ENCODE measurements at regions not wholly inside any gene's neighbourhood (a gene's known extent, or its start where the extent isn't known, plus 50 kb on each side); places are given as distances from the start of the nearest gene placed in this dataset.
"Not testable (repeated sequence)": the region's sequence is repeated elsewhere in the genome, so short reads cannot be mapped to it uniquely, and the experiment has no call there.

GRCh38 chr10:9056521-9056920 lies 1002.0 kb downstream of the GATA3 start:
- TF ChIP-seq CTCF (IDR thresholded peaks at IDR 0.05), result no peak
- DNase-seq (no peak), ATAC-seq (no peak)
- Mint-ChIP-seq H3K36me3 (ENCODE audit: low read depth) (peaks cover 10% of the 10 kb centered on the region), H3K27ac (no peak overlapping the region), H3K27me3 (no peaks in the 10 kb centered on the region), H3K9me3 (peaks cover 13% of the 10 kb centered on the region), H3K4me1 (ENCODE audit: low read depth) (peaks cover 37% of the 10 kb centered on the region), H3K4me3 (no peak overlapping the region)
- ChIA-PET POLR2A (no interaction called here), CTCF (interaction anchor here (1.0 to 1.6 kb wide), 2 partner anchors 46 to 152 kb away, joined by 3 to 5 read pairs; no protein-coding TSS in a partner anchor)
- intact Hi-C loops (cut with micrococcal nuclease), result no loop called here

- CTCF ChIA-PET, result interaction anchor here (0.6 to 1.6 kb wide), 4 partner anchors 39 to 855 kb away, joined by 3 to 5 read pairs (median 3); no protein-coding TSS in a partner anchor
- H3K9me3 Mint-ChIP-seq, result peaks cover 13% of the 10 kb centered on the region
- H3K36me3 Mint-ChIP-seq (ENCODE audit: low read depth); H3K27me3 Mint-ChIP-seq; H3K27ac Mint-ChIP-seq; POLR2A ChIA-PET; H3K4me3 Mint-ChIP-seq; intact Hi-C loops (cut with micrococcal nuclease); ATAC-seq; DNase-seq: not testable (repeated sequence)
- H3K4me1 Mint-ChIP-seq (ENCODE audit: low read depth), result peaks cover 32% of the 10 kb centered on the region
Measured at GRCh38 chr10:9057293-9057692, 1002.8 kb downstream of the GATA3 start.

DNA sequence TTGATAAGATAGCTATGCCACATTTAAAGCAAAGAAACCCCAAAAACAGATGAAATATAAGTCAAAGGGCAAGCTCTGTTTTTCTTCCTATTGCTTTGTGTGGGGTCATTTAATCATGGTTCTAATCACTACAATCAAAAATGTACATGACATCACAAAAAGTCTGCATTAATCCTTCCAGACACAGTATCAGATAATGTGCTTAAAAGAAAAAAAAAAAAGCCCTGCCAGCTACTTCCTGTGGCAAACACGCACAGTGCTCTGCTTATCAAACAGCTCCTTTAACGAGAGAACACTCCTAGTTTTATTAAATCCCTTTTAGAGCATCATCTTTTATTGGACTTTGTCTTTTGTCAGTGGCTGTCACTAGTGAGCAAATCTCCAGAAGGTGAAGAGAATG lies 1005.8 kb downstream of the GATA3 start:
- TF ChIP-seq CTCF (IDR thresholded peaks at IDR 0.05), result no peak
- POLR2A ChIA-PET, result no interaction called here
- H3K4me1 Mint-ChIP-seq (ENCODE audit: low read depth), result peaks cover 24% of the 10 kb centered on the region
- H3K9me3 Mint-ChIP-seq, result peaks cover 6% of the 10 kb centered on the region
- peak overlapping the region; percentile 76 for H3K27ac Mint-ChIP-seq
- peaks cover 6% of the 10 kb centered on the region for H3K36me3 Mint-ChIP-seq (ENCODE audit: low read depth)
- H3K4me3 Mint-ChIP-seq, result no peak overlapping the region
- ATAC-seq (no peak), DNase-seq (no peak)
- no peaks in the 10 kb centered on the region for H3K27me3 Mint-ChIP-seq
- intact Hi-C loops (cut with micrococcal nuclease), result no loop called here
- CTCF ChIA-PET, result interaction anchor here (1.2 kb wide), 1 partner anchor 149 kb away, joined by 4 read pairs; no protein-coding TSS in a partner anchor

- no peak overlapping the region for H3K4me3 Mint-ChIP-seq
- ChIA-PET POLR2A (no interaction called here), CTCF (no interaction called here)
- TF ChIP-seq CTCF (IDR thresholded peaks at IDR 0.05), result no peak
- peaks cover 24% of the 10 kb centered on the region for H3K4me1 Mint-ChIP-seq (ENCODE audit: low read depth)
- no peaks in the 10 kb centered on the region for H3K36me3 Mint-ChIP-seq (ENCODE audit: low read depth)
- intact Hi-C loops (cut with micrococcal nuclease), result no loop called here
- no peak overlapping the region for H3K27ac Mint-ChIP-seq
- no peaks in the 10 kb centered on the region for H3K27me3 Mint-ChIP-seq
- DNase-seq (no peak), ATAC-seq (no peak)
- no peaks in the 10 kb centered on the region for H3K9me3 Mint-ChIP-seq
Measured at GRCh38 chr10:9061871-9062270, 1007.4 kb downstream of the GATA3 start.

GRCh38 chr10:9066152-9066551 lies 1011.7 kb downstream of the GATA3 start:
- Mint-ChIP-seq H3K4me3 (no peak overlapping the region), H3K27me3 (no peaks in the 10 kb centered on the region), H3K36me3 (ENCODE audit: low read depth) (peaks cover 7% of the 10 kb centered on the region), H3K27ac (no peak overlapping the region), H3K9me3 (peaks cover 7% of the 10 kb centered on the region), H3K4me1 (ENCODE audit: low read depth) (peaks cover 14% of the 10 kb centered on the region)
- no peak for TF ChIP-seq CTCF (IDR thresholded peaks at IDR 0.05)
- ChIA-PET POLR2A (no interaction called here), CTCF (interaction anchor here (1.1 kb wide), 1 partner anchor 143 kb away, joined by 3 read pairs; no protein-coding TSS in a partner anchor)
- DNase-seq, result no peak
- no peak for ATAC-seq
- intact Hi-C loops (cut with micrococcal nuclease), result no loop called here

GRCh38 chr10:9068003-9068402 lies 1013.5 kb downstream of the GATA3 start:
- POLR2A ChIA-PET, result no interaction called here
- no peak for ATAC-seq

More at GRCh38 chr10:9068003-9068402, 1013.5 kb downstream of the GATA3 start:
- DNase-seq, result no peak
- intact Hi-C loops (cut with micrococcal nuclease), result no loop called here
- H3K27me3 Mint-ChIP-seq, result no peaks in the 10 kb centered on the region
- peaks cover 7% of the 10 kb centered on the region for H3K36me3 Mint-ChIP-seq (ENCODE audit: low read depth)
- no peak for TF ChIP-seq CTCF (IDR thresholded peaks at IDR 0.05)
- H3K27ac Mint-ChIP-seq, result no peak overlapping the region
- CTCF ChIA-PET, result no interaction called here
- no peak overlapping the region for H3K4me3 Mint-ChIP-seq
- peaks cover 7% of the 10 kb centered on the region for H3K4me1 Mint-ChIP-seq (ENCODE audit: low read depth)
- H3K9me3 Mint-ChIP-seq, result peaks cover 7% of the 10 kb centered on the region

All from activated CD8-positive, alpha-beta T cell treated with anti-CD3 and anti-CD28 coated beads for 36 hours (primary cell).